NB4 (cell line): ENCODE measurements at regions not wholly inside any gene's neighbourhood (a gene's known extent, or its start where the extent isn't known, plus 50 kb on each side); places are given as distances from the start of the nearest gene placed in this dataset.

Experiments used
- MYC ChIP-seq: IDR thresholded peaks from 2 replicates; pipeline ENCODE4 v1.6.1; 2011; ENCODE audit warnings: low read depth, low read length
- POLR2A ChIP-seq: IDR thresholded peaks from 2 replicates; pipeline ENCODE4 v1.6.1; 2011; ENCODE audit warnings: mild to moderate bottlenecking; ENCODE audit not compliant: insufficient read length; ENCODE audit errors: extremely low read depth
- TF ChIP-seq, protein P1 (sequence below): IDR thresholded peaks from one replicate; pipeline ENCODE4 v1.5.1; 2012; ENCODE audit warnings: low read depth, low read length
- TF ChIP-seq, protein P2 (sequence below): IDR thresholded peaks from 2 replicates; pipeline ENCODE4 v1.6.1; 2011; ENCODE audit warnings: low read depth, low read length

GRCh38 chr7:51593628-51594027 lies 277.0 kb upstream of the COBL start:
- TF ChIP-seq, protein P1, sequence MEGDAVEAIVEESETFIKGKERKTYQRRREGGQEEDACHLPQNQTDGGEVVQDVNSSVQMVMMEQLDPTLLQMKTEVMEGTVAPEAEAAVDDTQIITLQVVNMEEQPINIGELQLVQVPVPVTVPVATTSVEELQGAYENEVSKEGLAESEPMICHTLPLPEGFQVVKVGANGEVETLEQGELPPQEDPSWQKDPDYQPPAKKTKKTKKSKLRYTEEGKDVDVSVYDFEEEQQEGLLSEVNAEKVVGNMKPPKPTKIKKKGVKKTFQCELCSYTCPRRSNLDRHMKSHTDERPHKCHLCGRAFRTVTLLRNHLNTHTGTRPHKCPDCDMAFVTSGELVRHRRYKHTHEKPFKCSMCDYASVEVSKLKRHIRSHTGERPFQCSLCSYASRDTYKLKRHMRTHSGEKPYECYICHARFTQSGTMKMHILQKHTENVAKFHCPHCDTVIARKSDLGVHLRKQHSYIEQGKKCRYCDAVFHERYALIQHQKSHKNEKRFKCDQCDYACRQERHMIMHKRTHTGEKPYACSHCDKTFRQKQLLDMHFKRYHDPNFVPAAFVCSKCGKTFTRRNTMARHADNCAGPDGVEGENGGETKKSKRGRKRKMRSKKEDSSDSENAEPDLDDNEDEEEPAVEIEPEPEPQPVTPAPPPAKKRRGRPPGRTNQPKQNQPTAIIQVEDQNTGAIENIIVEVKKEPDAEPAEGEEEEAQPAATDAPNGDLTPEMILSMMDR = no peak
- TF ChIP-seq POLR2A (no peak), MYC (no peak)
- TF ChIP-seq, protein P2, sequence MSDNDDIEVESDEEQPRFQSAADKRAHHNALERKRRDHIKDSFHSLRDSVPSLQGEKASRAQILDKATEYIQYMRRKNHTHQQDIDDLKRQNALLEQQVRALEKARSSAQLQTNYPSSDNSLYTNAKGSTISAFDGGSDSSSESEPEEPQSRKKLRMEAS = no peak
